ENCODE measurements at regions not wholly inside any gene's neighbourhood (a gene's known extent, or its start where the extent isn't known, plus 50 kb on each side); places are given as distances from the start of the nearest gene placed in this dataset.

DNA sequence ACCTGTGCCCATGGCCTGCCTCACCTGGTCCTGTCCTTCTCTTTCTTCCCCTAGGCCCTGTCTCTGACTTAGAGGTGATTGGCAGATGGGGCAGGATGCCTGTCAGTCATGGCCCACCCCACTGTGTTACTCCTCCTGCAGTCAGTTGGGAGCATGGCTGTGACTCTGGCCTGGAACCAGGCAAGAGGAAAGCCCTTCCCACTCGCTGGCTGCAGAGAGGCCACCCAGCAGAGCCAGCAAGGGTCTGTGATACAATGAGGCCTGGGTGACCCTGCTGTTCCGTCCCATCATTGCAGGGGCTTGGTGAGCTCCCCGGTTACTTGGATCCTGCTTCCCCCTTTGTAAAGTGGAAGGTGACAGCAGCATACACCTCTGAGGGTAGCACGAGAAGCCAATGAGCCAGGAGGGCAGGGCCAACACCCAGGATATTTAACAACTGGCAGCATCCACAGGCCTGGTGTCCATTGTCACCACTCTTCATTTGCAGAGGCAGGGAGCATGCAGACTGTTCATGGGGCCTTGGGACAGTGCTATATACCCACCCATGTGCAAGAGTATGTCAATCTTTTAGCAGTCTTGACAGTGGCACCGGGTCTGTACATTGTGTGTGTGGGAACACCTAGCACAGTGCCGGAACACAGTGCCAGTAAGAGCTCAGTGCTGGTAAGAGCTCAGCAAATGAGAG lies 191.0 kb upstream of the C1orf174 start:
- TF ChIP-seq, protein P1, sequence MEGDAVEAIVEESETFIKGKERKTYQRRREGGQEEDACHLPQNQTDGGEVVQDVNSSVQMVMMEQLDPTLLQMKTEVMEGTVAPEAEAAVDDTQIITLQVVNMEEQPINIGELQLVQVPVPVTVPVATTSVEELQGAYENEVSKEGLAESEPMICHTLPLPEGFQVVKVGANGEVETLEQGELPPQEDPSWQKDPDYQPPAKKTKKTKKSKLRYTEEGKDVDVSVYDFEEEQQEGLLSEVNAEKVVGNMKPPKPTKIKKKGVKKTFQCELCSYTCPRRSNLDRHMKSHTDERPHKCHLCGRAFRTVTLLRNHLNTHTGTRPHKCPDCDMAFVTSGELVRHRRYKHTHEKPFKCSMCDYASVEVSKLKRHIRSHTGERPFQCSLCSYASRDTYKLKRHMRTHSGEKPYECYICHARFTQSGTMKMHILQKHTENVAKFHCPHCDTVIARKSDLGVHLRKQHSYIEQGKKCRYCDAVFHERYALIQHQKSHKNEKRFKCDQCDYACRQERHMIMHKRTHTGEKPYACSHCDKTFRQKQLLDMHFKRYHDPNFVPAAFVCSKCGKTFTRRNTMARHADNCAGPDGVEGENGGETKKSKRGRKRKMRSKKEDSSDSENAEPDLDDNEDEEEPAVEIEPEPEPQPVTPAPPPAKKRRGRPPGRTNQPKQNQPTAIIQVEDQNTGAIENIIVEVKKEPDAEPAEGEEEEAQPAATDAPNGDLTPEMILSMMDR (IDR thresholded peaks at IDR 0.05): no peak
- TF ChIP-seq POLR2A (IDR thresholded peaks at IDR 0.05): no peak
